Trophoblast cell (in vitro differentiated cells and primary cell): ENCODE measurements at regions not wholly inside any gene's neighbourhood (a gene's known extent, or its start where the extent isn't known, plus 50 kb on each side); places are given as distances from the start of the nearest gene placed in this dataset.

Experiments
- DNase-seq, 2 donors: peaks; one replicate each; pipeline ENCODE4 v3.0.0-alpha.2; 2016
- H2AFZ ChIP-seq: 2 replicates; pipeline ENCODE4 v1.6.1; 2013; ENCODE audit warnings: low read length, moderate library complexity, mild to moderate bottlenecking; ENCODE audit not compliant: insufficient read depth, poor library complexity
- H2AK5ac ChIP-seq: 2 replicates; pipeline ENCODE4 v1.6.1; 2013; ENCODE audit warnings: mild to moderate bottlenecking, low read length
- H2BK120ac ChIP-seq: 2 replicates; pipeline ENCODE4 v1.6.1; 2013; ENCODE audit warnings: low read length, mild to moderate bottlenecking, moderate library complexity; ENCODE audit not compliant: insufficient read depth, poor library complexity
- H2BK12ac ChIP-seq: 2 replicates; pipeline ENCODE4 v1.6.1; 2013; ENCODE audit warnings: mild to moderate bottlenecking, low read length, moderate library complexity
- H2BK5ac ChIP-seq: 2 replicates; pipeline ENCODE4 v1.6.1; 2013; ENCODE audit warnings: low read length, low read depth, moderate library complexity, mild to moderate bottlenecking; ENCODE audit not compliant: poor library complexity
- H3K14ac ChIP-seq: 2 replicates; pipeline ENCODE4 v1.6.1; 2013; ENCODE audit warnings: mild to moderate bottlenecking, low read length
- H3K18ac ChIP-seq: 2 replicates; pipeline ENCODE4 v1.6.1; 2013; ENCODE audit warnings: mild to moderate bottlenecking, low read length
- H3K23ac ChIP-seq: 2 replicates; pipeline ENCODE4 v1.6.1; 2013; ENCODE audit warnings: low read length
- H3K27ac ChIP-seq: 2 replicates; pipeline ENCODE4 v1.5.1; 2013; ENCODE audit warnings: low read depth, mild to moderate bottlenecking, inconsistent platforms, low read length, moderate library complexity
- H3K27me3 ChIP-seq: 2 replicates; pipeline ENCODE4 v1.6.1; 2013; ENCODE audit warnings: inconsistent platforms, mild to moderate bottlenecking, low read length, moderate library complexity; ENCODE audit not compliant: insufficient read depth
- H3K36me3 ChIP-seq, 2 experiments: 1 replicate in 1 of 2; 2 replicates in 1 of 2; pipeline ENCODE4 v1.6.1; 2013; ENCODE audit warnings: low read length in 2 of 2, mild to moderate bottlenecking in 2 of 2, moderate library complexity in 1 of 2; ENCODE audit not compliant: insufficient read depth in 2 of 2, control insufficient read depth in 1 of 2
- H3K4ac ChIP-seq: 2 replicates; pipeline ENCODE4 v1.6.1; 2013; ENCODE audit warnings: low read depth, mild to moderate bottlenecking, low read length, moderate library complexity
- H3K4me1 ChIP-seq, 2 experiments: 1 replicate in 1 of 2; 2 replicates in 1 of 2; pipeline ENCODE4 v1.6.1; 2013; ENCODE audit warnings: low read length in 2 of 2, mild to moderate bottlenecking in 2 of 2, moderate library complexity in 1 of 2; ENCODE audit not compliant: insufficient read depth in 2 of 2, control insufficient read depth in 1 of 2
- H3K4me2 ChIP-seq: 2 replicates; pipeline ENCODE4 v1.6.1; 2013; ENCODE audit warnings: inconsistent platforms, mild to moderate bottlenecking, low read length, moderate library complexity
- H3K4me3 ChIP-seq: 2 replicates; pipeline ENCODE4 v1.5.1; 2013; ENCODE audit warnings: mild to moderate bottlenecking, low read depth, low read length, inconsistent platforms
- H3K79me1 ChIP-seq: one replicate; pipeline ENCODE4 v1.6.1; 2013; ENCODE audit warnings: low read length
- H3K79me2 ChIP-seq: 2 replicates; pipeline ENCODE4 v1.6.1; 2013; ENCODE audit warnings: low read length, mild to moderate bottlenecking; ENCODE audit not compliant: control insufficient read depth, insufficient read depth, poor library complexity
- H3K9ac ChIP-seq: 2 replicates; pipeline ENCODE4 v1.6.1; 2013; ENCODE audit warnings: mild to moderate bottlenecking, low read length
- H3K9me3 ChIP-seq: 2 replicates; pipeline ENCODE4 v1.6.1; 2013; ENCODE audit warnings: low read depth, mild to moderate bottlenecking, control low read depth, inconsistent platforms, low read length; ENCODE audit not compliant: insufficient read depth
- H4K12ac ChIP-seq: 2 replicates; pipeline ENCODE4 v1.6.1; 2013; ENCODE audit warnings: low read depth, mild to moderate bottlenecking, low read length, moderate library complexity
- H4K8ac ChIP-seq: 2 replicates; pipeline ENCODE4 v1.6.1; 2013; ENCODE audit warnings: low read depth, mild to moderate bottlenecking, low read length, moderate library complexity
- H4K91ac ChIP-seq: one replicate; pipeline ENCODE4 v1.6.1; 2013; ENCODE audit warnings: low read depth, mild to moderate bottlenecking, low read length, moderate library complexity
- WGBS: extraction: QIAGEN DNeasy Blood & Tissue Kit; methylation state at CpG from one replicate; pipeline ENCODE4 v1.1.7; 2013; ENCODE audit warnings: missing lambda C conversion rate; ENCODE audit not compliant: insufficient read length, insufficient coverage; ENCODE audit errors: extremely low coverage; 5-methylcytosine and 5-hydroxymethylcytosine counted together

- no peak overlapping the region for H2BK12ac ChIP-seq
- H3K18ac ChIP-seq, result no peak overlapping the region
- DNase-seq, result peak; percentile 6 to 16
- H3K4ac ChIP-seq, result no peak overlapping the region
- H4K91ac ChIP-seq, result no peak overlapping the region
- H2AFZ ChIP-seq, result no peak overlapping the region
- no peak overlapping the region for H2AK5ac ChIP-seq
- no peak overlapping the region for H3K9ac ChIP-seq
- no CpG with 5 or more reads among the region's 6 CpGs for WGBS
- no peaks in the 10 kb centered on the region for H3K79me2 ChIP-seq
- H3K4me1 ChIP-seq, result no peaks in the 10 kb centered on the region
- H4K12ac ChIP-seq, result no peak overlapping the region
- no peak overlapping the region for H2BK5ac ChIP-seq
- H3K27me3 ChIP-seq, result no peaks in the 10 kb centered on the region
- H3K4me3 ChIP-seq, result no peak overlapping the region
- H3K36me3 ChIP-seq, result no peaks in the 10 kb centered on the region
- H3K9me3 ChIP-seq, result no peaks in the 10 kb centered on the region
- H3K14ac ChIP-seq, result no peak overlapping the region
- H3K27ac ChIP-seq, result no peak overlapping the region
- H3K23ac ChIP-seq, result no peak overlapping the region
- no peaks in the 10 kb centered on the region for H3K79me1 ChIP-seq
- H4K8ac ChIP-seq, result no peak overlapping the region
- H2BK120ac ChIP-seq, result no peak overlapping the region
- no peak overlapping the region for H3K4me2 ChIP-seq
Observed at GRCh38 chr11:106208760-106209159, 131.3 kb downstream of the AASDHPPT start.

GRCh38 chr11:106212081-106212480 lies 134.6 kb downstream of the AASDHPPT start:
- Histone ChIP-seq H3K79me2 (no peaks in the 10 kb centered on the region), H2AK5ac (no peak overlapping the region), H3K14ac (no peak overlapping the region), H4K12ac (no peak overlapping the region), H3K9me3 (no peaks in the 10 kb centered on the region), H2AFZ (no peak overlapping the region), H3K4ac (no peak overlapping the region), H4K91ac (no peak overlapping the region), H2BK5ac (no peak overlapping the region), H3K79me1 (no peaks in the 10 kb centered on the region), H3K18ac (no peak overlapping the region), H3K27ac (no peak overlapping the region), H3K4me1 (no peaks in the 10 kb centered on the region), H3K9ac (no peak overlapping the region), H3K36me3 (no peaks in the 10 kb centered on the region), H2BK120ac (no peak overlapping the region), H4K8ac (no peak overlapping the region), H2BK12ac (no peak overlapping the region), H3K23ac (no peak overlapping the region), H3K27me3 (no peaks in the 10 kb centered on the region), H3K4me3 (no peak overlapping the region), H3K4me2 (no peak overlapping the region)
- DNase-seq, result no peak
- no CpG with 5 or more reads among the region's 2 CpGs for WGBS

DNA sequence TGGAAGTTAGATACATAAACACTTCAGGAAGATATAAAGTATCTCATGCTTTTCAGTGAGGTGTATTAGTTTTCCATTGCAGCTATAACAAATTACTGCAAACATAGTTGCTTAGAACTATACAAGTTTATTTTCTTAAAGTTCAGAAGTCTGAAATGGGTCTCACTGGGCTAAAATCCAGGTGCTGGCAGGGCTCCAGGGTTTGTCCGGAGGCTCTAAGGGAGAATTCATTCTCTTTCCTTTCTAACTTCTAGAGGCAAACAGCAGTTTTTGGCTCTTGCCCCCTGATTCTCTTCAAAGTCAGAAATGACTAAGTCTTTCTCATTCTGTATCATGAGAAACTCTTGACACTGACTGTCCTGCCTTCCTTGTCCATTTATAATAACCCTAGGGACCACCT lies 138.8 kb downstream of the AASDHPPT start:
- Histone ChIP-seq H2BK12ac (no peak overlapping the region), H4K8ac (no peak overlapping the region), H3K4me3 (no peak overlapping the region), H2BK120ac (no peak overlapping the region), H3K9ac (no peak overlapping the region), H2BK5ac (no peak overlapping the region), H3K4ac (no peak overlapping the region), H4K12ac (no peak overlapping the region), H2AFZ (no peak overlapping the region), H3K4me2 (no peak overlapping the region), H3K36me3 (no peaks in the 10 kb centered on the region), H3K27ac (no peak overlapping the region), H4K91ac (no peak overlapping the region), H3K18ac (no peak overlapping the region), H3K9me3 (no peaks in the 10 kb centered on the region), H2AK5ac (no peak overlapping the region), H3K79me2 (no peaks in the 10 kb centered on the region), H3K79me1 (no peaks in the 10 kb centered on the region), H3K23ac (no peak overlapping the region), H3K4me1 (no peaks in the 10 kb centered on the region), H3K14ac (no peak overlapping the region), H3K27me3 (no peaks in the 10 kb centered on the region)
- WGBS, result no CpG with 5 or more reads among the region's 1 CpG
- DNase-seq, result no peak

DNA sequence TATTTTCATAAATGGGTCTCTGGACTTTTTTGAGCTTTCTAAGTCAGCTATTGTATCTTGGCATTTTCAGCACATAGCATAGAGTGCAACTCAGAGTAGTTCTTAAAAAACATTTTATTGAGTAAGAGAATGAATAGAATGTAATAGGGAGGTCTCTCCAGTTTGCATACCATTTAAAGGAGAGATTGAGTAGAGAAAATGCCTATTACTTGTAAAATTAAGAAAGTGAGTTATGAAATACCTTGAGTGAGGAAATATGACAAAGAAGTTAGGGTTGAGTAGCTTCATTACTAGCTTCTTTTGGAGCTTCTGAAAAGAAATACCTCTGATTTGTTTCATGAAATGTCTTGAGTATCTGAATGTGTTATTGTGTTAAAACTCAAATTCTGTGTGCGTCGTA lies 140.0 kb downstream of the AASDHPPT start:
- Histone ChIP-seq H2AFZ (no peak overlapping the region), H3K4ac (no peak overlapping the region), H3K79me1 (no peaks in the 10 kb centered on the region), H3K36me3 (no peaks in the 10 kb centered on the region), H4K91ac (no peak overlapping the region), H3K4me3 (no peak overlapping the region), H3K4me1 (no peaks in the 10 kb centered on the region), H3K9me3 (no peaks in the 10 kb centered on the region), H2BK5ac (no peak overlapping the region), H3K79me2 (no peaks in the 10 kb centered on the region), H3K14ac (no peak overlapping the region), H3K23ac (no peak overlapping the region), H4K8ac (no peak overlapping the region), H3K4me2 (no peak overlapping the region), H2BK120ac (no peak overlapping the region), H2AK5ac (no peak overlapping the region), H3K27ac (no peak overlapping the region), H3K9ac (no peak overlapping the region), H3K18ac (no peak overlapping the region), H2BK12ac (no peak overlapping the region), H4K12ac (no peak overlapping the region), H3K27me3 (no peaks in the 10 kb centered on the region)
- peak in 1 of 2 donors; percentile 65 for DNase-seq
- no CpG with 5 or more reads among the region's 2 CpGs for WGBS
